NCI-H2196 (cell line): ENCODE measurements at regions not wholly inside any gene's neighbourhood (a gene's known extent, or its start where the extent isn't known, plus 50 kb on each side); places are given as distances from the start of the nearest gene placed in this dataset.
"Not testable (repeated sequence)": the region's sequence is repeated elsewhere in the genome, so short reads cannot be mapped to it uniquely, and the experiment has no call there.

Experiments used
- DNase-seq: peaks from one replicate; lab custom pipeline; 2025; ENCODE audit not compliant: unreplicated experiment; lab: John Stamatoyannopoulos, UW

DNA sequence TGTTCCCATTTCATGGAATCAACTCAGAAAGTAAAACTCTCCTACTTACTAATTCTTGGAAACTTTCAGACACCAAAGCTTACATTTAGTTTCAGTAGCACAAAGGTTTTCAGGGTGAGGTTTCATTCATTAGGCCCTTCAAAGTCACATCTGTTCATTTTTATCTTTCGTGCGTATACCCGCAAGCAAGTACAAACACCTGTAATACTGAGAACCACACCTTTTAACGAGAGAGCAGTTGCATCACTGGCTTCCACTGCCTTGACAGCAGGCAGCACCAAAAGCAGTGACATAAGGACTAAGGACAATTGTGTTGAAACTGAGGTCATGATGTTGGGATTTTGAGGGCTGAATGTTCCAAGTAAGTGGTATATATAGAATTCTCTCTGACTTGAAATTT, 60.5 kb downstream of the GOLGA6L22 start:
- DNase-seq, result not testable (repeated sequence)

GRCh38 chr15:22526537-22526936, 67.8 kb downstream of the GOLGA6L22 start:
- not testable (repeated sequence) for DNase-seq

GRCh38 chr15:22527016-22527415, 68.3 kb downstream of the GOLGA6L22 start:
- DNase-seq, result not testable (repeated sequence)

- not testable (repeated sequence) for DNase-seq
Measured at GRCh38 chr15:22529200-22529599, 70.5 kb downstream of the GOLGA6L22 start.

- not testable (repeated sequence) for DNase-seq
Measured at GRCh38 chr15:22559701-22560100, 101.0 kb downstream of the GOLGA6L22 start.

DNA sequence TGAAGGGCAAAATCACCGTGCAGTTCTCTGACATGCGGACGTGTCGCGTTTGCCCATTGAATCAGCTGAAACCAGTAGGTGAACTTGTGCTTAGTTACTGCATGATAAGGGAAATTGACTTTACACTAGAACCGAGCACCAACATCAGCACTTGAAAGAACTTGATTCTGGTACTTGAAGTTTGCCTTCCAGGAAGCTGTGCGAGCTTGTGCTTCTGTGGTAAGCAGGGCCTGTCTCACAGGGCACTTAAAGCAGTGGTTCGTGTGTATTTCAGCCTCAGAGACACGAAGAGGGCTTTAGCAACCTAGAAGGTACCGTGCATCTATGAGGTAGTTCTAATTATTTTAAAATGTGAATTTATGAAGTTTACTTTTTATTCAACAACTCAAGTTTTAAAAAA, 103.0 kb downstream of the GOLGA6L22 start:
- DNase-seq, result not testable (repeated sequence)

DNA sequence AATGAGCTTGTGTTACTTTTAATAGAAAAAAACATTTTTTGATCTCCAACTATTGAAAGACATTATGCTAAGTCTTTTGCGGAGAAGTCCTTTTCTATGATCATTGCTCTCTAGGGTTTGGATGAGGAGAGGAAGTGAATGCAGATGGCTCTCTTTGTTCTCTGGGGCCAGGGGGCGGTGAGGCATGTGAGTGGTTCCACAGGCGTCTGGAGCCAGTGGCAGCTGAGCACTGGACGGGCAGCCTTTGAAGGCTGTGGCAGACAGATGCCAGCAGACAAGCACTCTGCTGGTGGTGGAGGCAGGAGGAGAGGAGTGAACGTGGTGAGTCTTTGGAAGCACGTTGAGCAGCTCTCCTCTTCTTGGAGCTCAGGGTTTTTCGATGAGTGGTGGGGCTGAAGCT, 107.8 kb downstream of the GOLGA6L22 start:
- not testable (repeated sequence) for DNase-seq

- DNase-seq, result not testable (repeated sequence)
Measured at GRCh38 chr15:22569486-22569885, 110.8 kb downstream of the GOLGA6L22 start.

DNA sequence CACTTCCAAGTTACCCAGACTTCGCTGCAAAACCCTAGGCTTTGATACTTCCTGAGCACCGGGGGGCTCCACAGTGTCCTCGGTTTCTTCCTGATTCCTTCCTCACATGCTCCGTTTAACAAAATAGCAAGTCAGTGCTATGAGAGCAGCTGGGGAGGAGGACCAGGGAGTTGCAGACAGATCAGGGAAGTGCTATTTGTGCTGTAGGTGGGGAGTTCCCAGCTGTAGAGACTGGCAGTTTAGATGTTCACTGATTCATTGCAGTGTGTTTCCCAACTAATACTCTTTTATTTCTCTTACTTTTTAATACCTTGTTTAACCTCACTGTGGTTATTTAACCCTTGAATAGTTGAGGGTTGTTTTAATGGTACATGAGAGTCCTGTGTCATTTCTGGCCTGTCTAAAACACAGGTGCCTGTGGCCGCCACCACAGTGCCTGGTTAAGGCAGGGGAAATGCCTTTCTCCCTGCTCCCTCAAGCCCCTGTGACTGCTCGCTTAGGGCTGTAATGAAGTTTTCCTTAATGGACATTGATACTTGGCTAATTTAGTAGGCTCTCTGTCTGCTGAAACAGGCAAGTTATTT, 113.5 kb downstream of the GOLGA6L22 start:
- DNase-seq, result not testable (repeated sequence)

DNA sequence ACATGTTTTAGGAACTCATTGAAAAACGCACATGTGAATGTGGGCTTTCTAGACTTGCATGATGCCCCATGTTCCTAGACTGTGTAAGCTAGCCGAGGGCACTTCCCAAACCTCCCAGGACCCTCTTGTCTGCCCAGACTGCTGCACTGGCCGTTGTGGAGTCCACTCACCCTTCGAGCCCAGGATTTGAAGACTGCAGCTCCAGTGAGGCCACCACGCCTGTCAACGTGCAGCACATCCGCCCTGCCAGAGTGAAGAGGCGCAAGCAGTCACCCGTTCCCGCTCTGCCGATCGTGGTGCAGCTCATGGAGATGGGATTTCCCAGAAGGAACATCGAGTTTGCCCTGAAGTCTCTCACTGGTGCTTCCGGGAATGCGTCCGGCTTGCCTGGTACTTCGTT, 114.1 kb downstream of the GOLGA6L22 start:
- not testable (repeated sequence) for DNase-seq

DNA sequence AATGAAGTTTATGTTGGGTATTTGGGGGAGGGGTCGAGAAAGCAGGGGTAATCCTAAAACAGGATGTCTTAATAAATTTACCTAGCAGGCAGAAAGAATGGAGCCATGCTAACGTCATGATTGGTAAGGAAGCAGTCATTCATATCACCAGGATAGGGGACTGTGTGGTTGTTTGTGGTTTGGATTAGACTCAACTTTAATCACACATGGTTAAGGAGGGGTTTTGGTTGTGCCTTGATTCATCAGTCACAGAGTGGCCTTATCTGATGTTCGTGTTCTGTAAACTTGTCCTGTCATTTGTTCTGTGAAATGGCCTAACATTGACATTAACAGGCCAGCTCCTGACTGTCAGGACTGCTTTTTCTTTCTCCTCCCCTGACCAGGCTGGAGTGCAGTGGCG, 119.1 kb downstream of the GOLGA6L22 start:
- not testable (repeated sequence) for DNase-seq

GRCh38 chr15:22579213-22579612, 120.5 kb downstream of the GOLGA6L22 start:
- DNase-seq, result not testable (repeated sequence)

DNA sequence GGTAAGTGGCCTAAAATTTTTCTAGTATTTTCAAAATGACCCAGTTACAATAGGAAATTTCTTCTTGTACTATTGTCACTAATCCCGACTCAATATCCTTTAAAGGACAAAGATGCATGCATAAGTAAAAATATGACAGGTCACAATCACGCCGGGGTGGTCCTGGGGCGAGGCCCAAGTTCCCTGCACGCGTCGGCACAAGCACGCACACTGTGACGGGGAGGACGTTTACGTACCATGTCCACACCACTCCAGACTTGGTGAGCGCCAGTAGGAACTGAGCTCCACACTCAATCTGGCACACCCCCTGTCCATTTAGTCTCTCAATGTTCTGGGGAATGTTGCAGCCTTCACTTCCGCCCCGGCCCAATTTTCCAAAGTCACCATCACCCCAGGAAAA, 128.7 kb downstream of the GOLGA6L22 start:
- not testable (repeated sequence) for DNase-seq

GRCh38 chr15:22598552-22598951, 139.8 kb downstream of the GOLGA6L22 start:
- DNase-seq, result not testable (repeated sequence)

DNA sequence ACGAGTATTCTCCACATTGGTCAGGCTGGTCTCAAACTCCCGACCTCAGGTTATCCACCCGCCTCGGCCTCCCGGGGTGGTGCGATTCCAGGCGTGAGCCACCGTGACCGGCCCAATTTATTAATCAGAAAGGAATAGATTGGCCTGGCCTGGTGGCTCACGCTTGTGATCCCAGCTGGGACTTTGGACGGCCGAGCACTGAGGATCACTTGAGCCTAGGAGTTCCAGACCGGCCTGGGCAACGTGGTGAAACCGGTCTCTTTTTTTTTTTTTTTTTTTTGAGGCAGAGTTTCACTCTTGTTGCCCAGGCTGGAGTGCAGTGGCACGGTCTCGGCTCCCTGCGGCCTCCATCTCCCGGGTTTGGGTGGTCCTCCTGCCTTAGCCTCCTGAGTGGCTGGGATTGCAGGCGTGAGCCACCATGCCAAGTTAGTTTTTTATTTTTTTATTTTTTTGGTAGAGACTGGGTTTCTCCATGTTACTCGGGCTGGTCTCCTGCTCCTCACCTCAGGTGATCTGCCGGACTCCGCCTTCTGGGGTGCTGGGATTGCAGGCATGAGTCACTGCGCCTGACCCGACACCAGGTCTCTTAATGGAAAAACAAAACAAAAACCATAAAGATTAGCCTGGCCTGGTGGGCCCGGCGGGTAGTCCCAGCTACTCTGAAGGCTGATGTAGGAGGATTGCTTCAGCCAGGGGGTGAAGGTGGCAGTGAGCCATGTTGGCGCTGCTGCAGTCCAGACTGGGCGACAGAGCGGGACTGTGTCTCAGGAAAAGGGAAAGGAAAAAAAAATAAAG, 141.0 kb downstream of the GOLGA6L22 start:
- DNase-seq, result not testable (repeated sequence)

- DNase-seq, result not testable (repeated sequence)
Measured at GRCh38 chr15:22616976-22617375, 158.3 kb downstream of the GOLGA6L22 start.

DNA sequence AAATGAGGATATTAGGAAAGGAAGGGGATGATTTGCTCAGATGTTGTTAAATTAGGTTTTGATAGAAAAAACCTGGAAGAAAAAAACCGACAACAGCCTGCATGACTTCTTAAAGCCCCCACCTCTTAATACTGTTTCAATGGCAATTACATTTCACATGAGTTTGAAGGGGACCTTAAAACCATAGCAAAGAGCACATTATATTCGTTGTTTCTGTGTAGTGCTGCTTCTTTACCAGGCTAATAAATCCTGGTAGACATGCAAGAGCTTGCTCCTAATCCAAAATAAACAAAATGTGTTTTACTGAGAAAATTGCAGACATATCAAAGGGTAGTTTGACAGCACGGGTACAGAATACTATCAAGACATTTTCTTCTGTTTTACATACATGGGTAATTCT, 154.7 kb upstream of the NIPA1 start:
- DNase-seq, result not testable (repeated sequence)

- not testable (repeated sequence) for DNase-seq
Measured at GRCh38 chr15:22639983-22640382, 146.5 kb upstream of the NIPA1 start.

DNA sequence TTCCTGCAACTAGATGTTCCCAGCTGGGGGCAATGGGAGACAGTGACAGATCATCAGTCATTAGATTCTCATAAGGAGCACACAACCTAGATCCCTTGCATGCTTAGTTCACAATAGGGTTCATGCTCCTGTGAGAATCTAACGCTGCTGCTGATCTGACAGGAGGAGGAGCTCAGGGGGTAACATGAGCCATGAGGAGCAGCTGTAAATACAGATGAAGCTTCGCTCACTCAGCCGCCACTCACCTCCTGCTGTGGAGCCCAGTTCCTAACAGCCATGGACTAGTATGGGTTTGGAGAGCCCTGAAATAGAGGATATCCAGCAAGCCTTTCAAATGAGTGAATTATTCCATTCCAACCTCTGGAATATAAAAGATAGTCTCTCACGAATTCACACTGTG, 137.0 kb upstream of the NIPA1 start:
- DNase-seq, result not testable (repeated sequence)

DNA sequence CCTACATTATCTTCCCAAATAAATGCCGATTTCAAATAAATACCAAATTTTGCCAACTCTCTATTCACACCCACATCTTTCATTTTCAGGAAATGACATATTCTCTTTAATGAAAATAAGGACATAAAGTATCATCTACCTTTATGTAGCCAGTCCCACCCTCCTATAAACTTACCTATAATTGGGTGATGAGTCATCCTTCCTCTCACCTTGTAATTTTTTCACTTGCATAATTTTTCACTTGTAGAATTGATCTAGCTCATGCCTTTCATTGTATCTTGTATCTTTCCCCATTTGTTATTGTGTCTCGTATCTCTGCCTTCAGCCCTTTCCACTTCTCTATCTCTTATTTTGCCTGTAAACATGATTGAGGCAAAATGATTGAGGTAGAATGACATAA, 135.3 kb upstream of the NIPA1 start:
- not testable (repeated sequence) for DNase-seq

- not testable (repeated sequence) for DNase-seq
Measured at GRCh38 chr15:22664294-22665058, 122.0 kb upstream of the NIPA1 start.
